ENCODE measurements at regions not wholly inside any gene's neighbourhood (a gene's known extent, or its start where the extent isn't known, plus 50 kb on each side); places are given as distances from the start of the nearest gene placed in this dataset.

- whole genome bisulfite sequencing (ENCODE audit: extremely low coverage, insufficient coverage, low lambda C conversion rate) = no CpG with 5 or more reads among the region's 4 CpGs
- Histone ChIP-seq H3K36me3 (ENCODE audit: control insufficient read depth, insufficient read depth, low read length) (no peaks in the 10 kb centered on the region), H3K4me2 (ENCODE audit: low read length) (no peak overlapping the region), H3K4ac (ENCODE audit: low read depth, low read length) (no peak overlapping the region), H3K27me3 (ENCODE audit: insufficient read depth, low read length, poor library complexity) (no peaks in the 10 kb centered on the region), H3K18ac (ENCODE audit: low read length) (no peak overlapping the region), H3K4me1 (ENCODE audit: control insufficient read depth, low read depth, low read length) (no peaks in the 10 kb centered on the region), H4K8ac (ENCODE audit: low read depth, low read length) (no peak overlapping the region), H3K56ac (ENCODE audit: low read length) (no peak overlapping the region), H3K4me3 (ENCODE audit: low read length) (no peak overlapping the region), H2BK5ac (ENCODE audit: low read length) (no peak overlapping the region), H2BK15ac (replicated peaks; ENCODE audit: low read depth) (no peak overlapping the region), H3K79me1 (ENCODE audit: low read length) (no peaks in the 10 kb centered on the region), H3K23ac (ENCODE audit: low read length) (no peak overlapping the region), H3K79me2 (ENCODE audit: control insufficient read depth, insufficient read depth, low read length) (no peaks in the 10 kb centered on the region), H2BK120ac (ENCODE audit: low read depth, low read length) (no peak overlapping the region), H2AK5ac (ENCODE audit: low read length) (no peak overlapping the region), H3K27ac (ENCODE audit: low read depth, low read length) (no peak overlapping the region), H3K9ac (ENCODE audit: low read length) (no peak overlapping the region), H4K5ac (ENCODE audit: low read length) (no peak overlapping the region)
- peak; percentile 16 for DNase-seq
These were observed 198.2 kb upstream of the ATP2B1 start for GRCh38 chr12:89906824-89907223.

GRCh38 chr12:89906178-89906577 is 197.5 kb upstream of the ATP2B1 start:
- H3K4me3 ChIP-seq (ENCODE audit: low read length) = no peak overlapping the region
- no peaks in the 10 kb centered on the region for H3K79me1 ChIP-seq (ENCODE audit: low read length)
- no peaks in the 10 kb centered on the region for H3K27me3 ChIP-seq (ENCODE audit: insufficient read depth, low read length, poor library complexity)
- H3K18ac ChIP-seq (ENCODE audit: low read length) = no peak overlapping the region
- DNase-seq = no peak
- no peak overlapping the region for H3K4ac ChIP-seq (ENCODE audit: low read depth, low read length)
- H3K27ac ChIP-seq (ENCODE audit: low read depth, low read length) = no peak overlapping the region
- no peaks in the 10 kb centered on the region for H3K36me3 ChIP-seq (ENCODE audit: control insufficient read depth, insufficient read depth, low read length)
- no peak overlapping the region for H3K56ac ChIP-seq (ENCODE audit: low read length)
- H3K4me2 ChIP-seq (ENCODE audit: low read length) = no peak overlapping the region
- no peak overlapping the region for H3K9ac ChIP-seq (ENCODE audit: low read length)
- no peak overlapping the region for H2AK5ac ChIP-seq (ENCODE audit: low read length)
- no peaks in the 10 kb centered on the region for H3K4me1 ChIP-seq (ENCODE audit: control insufficient read depth, low read depth, low read length)
- H3K79me2 ChIP-seq (ENCODE audit: control insufficient read depth, insufficient read depth, low read length) = no peaks in the 10 kb centered on the region
- H3K23ac ChIP-seq (ENCODE audit: low read length) = no peak overlapping the region
- H2BK15ac ChIP-seq (replicated peaks; ENCODE audit: low read depth) = peak overlapping the region; percentile 74
- H4K5ac ChIP-seq (ENCODE audit: low read length) = no peak overlapping the region
- no peak overlapping the region for H2BK120ac ChIP-seq (ENCODE audit: low read depth, low read length)
- no peak overlapping the region for H2BK5ac ChIP-seq (ENCODE audit: low read length)
- H4K8ac ChIP-seq (ENCODE audit: low read depth, low read length) = no peak overlapping the region

GRCh38 chr12:89901906-89902642 is 193.4 kb upstream of the ATP2B1 start:
- H3K27ac ChIP-seq (ENCODE audit: low read depth, low read length) = no peak overlapping the region
- no peak overlapping the region for H3K9ac ChIP-seq (ENCODE audit: low read length)
- no peak overlapping the region for H2AK5ac ChIP-seq (ENCODE audit: low read length)
- H3K23ac ChIP-seq (ENCODE audit: low read length) = no peak overlapping the region
- no peak overlapping the region for H2BK5ac ChIP-seq (ENCODE audit: low read length)
- H3K36me3 ChIP-seq (ENCODE audit: control insufficient read depth, insufficient read depth, low read length) = no peaks in the 10 kb centered on the region
- no peak overlapping the region for H4K5ac ChIP-seq (ENCODE audit: low read length)
- H2BK15ac ChIP-seq (replicated peaks; ENCODE audit: low read depth) = no peak overlapping the region
- no peak overlapping the region for H3K56ac ChIP-seq (ENCODE audit: low read length)
- no peak overlapping the region for H3K4me2 ChIP-seq (ENCODE audit: low read length)
- no peak overlapping the region for H2BK120ac ChIP-seq (ENCODE audit: low read depth, low read length)
- H3K4ac ChIP-seq (ENCODE audit: low read depth, low read length) = no peak overlapping the region
- DNase-seq = no peak
- H3K27me3 ChIP-seq (ENCODE audit: insufficient read depth, low read length, poor library complexity) = no peaks in the 10 kb centered on the region
- H3K18ac ChIP-seq (ENCODE audit: low read length) = no peak overlapping the region
- H3K4me3 ChIP-seq (ENCODE audit: low read length) = no peak overlapping the region
- H4K8ac ChIP-seq (ENCODE audit: low read depth, low read length) = no peak overlapping the region
- no peaks in the 10 kb centered on the region for H3K79me2 ChIP-seq (ENCODE audit: control insufficient read depth, insufficient read depth, low read length)
- H3K4me1 ChIP-seq (ENCODE audit: control insufficient read depth, low read depth, low read length) = peaks cover 3% of the 10 kb centered on the region
- H3K79me1 ChIP-seq (ENCODE audit: low read length) = no peaks in the 10 kb centered on the region
- WGBS (ENCODE audit: extremely low coverage, insufficient coverage, low lambda C conversion rate) = no CpG with 5 or more reads among the region's 1 CpG

GRCh38 chr12:89901319-89901718 is 192.7 kb upstream of the ATP2B1 start:
- Histone ChIP-seq H4K5ac (ENCODE audit: low read length) (no peak overlapping the region), H3K4me1 (ENCODE audit: control insufficient read depth, low read depth, low read length) (peaks cover 3% of the 10 kb centered on the region), H3K56ac (ENCODE audit: low read length) (no peak overlapping the region), H3K4ac (ENCODE audit: low read depth, low read length) (no peak overlapping the region), H4K8ac (ENCODE audit: low read depth, low read length) (no peak overlapping the region), H2AK5ac (ENCODE audit: low read length) (no peak overlapping the region), H2BK15ac (replicated peaks; ENCODE audit: low read depth) (no peak overlapping the region), H3K79me1 (ENCODE audit: low read length) (no peaks in the 10 kb centered on the region), H3K36me3 (ENCODE audit: control insufficient read depth, insufficient read depth, low read length) (no peaks in the 10 kb centered on the region), H3K79me2 (ENCODE audit: control insufficient read depth, insufficient read depth, low read length) (no peaks in the 10 kb centered on the region), H2BK5ac (ENCODE audit: low read length) (no peak overlapping the region), H3K4me3 (ENCODE audit: low read length) (no peak overlapping the region), H3K4me2 (ENCODE audit: low read length) (no peak overlapping the region), H3K9ac (ENCODE audit: low read length) (no peak overlapping the region), H3K23ac (ENCODE audit: low read length) (no peak overlapping the region), H3K18ac (ENCODE audit: low read length) (no peak overlapping the region), H3K27ac (ENCODE audit: low read depth, low read length) (no peak overlapping the region), H3K27me3 (ENCODE audit: insufficient read depth, low read length, poor library complexity) (no peaks in the 10 kb centered on the region), H2BK120ac (ENCODE audit: low read depth, low read length) (no peak overlapping the region)
- DNase-seq = no peak
- WGBS (ENCODE audit: extremely low coverage, insufficient coverage, low lambda C conversion rate) = no CpG with 5 or more reads among the region's 2 CpGs

- H2BK5ac ChIP-seq (ENCODE audit: low read length) = no peak overlapping the region
- no peak overlapping the region for H3K27ac ChIP-seq (ENCODE audit: low read depth, low read length)
- peaks cover 3% of the 10 kb centered on the region for H3K4me1 ChIP-seq (ENCODE audit: control insufficient read depth, low read depth, low read length)
- H3K4me3 ChIP-seq (ENCODE audit: low read length) = no peak overlapping the region
- DNase-seq = no peak
- no CpG with 5 or more reads among the region's 2 CpGs for WGBS (ENCODE audit: extremely low coverage, insufficient coverage, low lambda C conversion rate)
- no peaks in the 10 kb centered on the region for H3K79me2 ChIP-seq (ENCODE audit: control insufficient read depth, insufficient read depth, low read length)
- H3K18ac ChIP-seq (ENCODE audit: low read length) = no peak overlapping the region
- H2BK15ac ChIP-seq (replicated peaks; ENCODE audit: low read depth) = no peak overlapping the region
- H3K4me2 ChIP-seq (ENCODE audit: low read length) = no peak overlapping the region
- H3K27me3 ChIP-seq (ENCODE audit: insufficient read depth, low read length, poor library complexity) = no peaks in the 10 kb centered on the region
- H3K9ac ChIP-seq (ENCODE audit: low read length) = no peak overlapping the region
- no peak overlapping the region for H4K5ac ChIP-seq (ENCODE audit: low read length)
- H3K4ac ChIP-seq (ENCODE audit: low read depth, low read length) = no peak overlapping the region
- no peaks in the 10 kb centered on the region for H3K79me1 ChIP-seq (ENCODE audit: low read length)
- H3K56ac ChIP-seq (ENCODE audit: low read length) = no peak overlapping the region
- no peak overlapping the region for H2AK5ac ChIP-seq (ENCODE audit: low read length)
- H2BK120ac ChIP-seq (ENCODE audit: low read depth, low read length) = no peak overlapping the region
- no peaks in the 10 kb centered on the region for H3K36me3 ChIP-seq (ENCODE audit: control insufficient read depth, insufficient read depth, low read length)
- H3K23ac ChIP-seq (ENCODE audit: low read length) = no peak overlapping the region
- no peak overlapping the region for H4K8ac ChIP-seq (ENCODE audit: low read depth, low read length)
These were observed 191.0 kb upstream of the ATP2B1 start for GRCh38 chr12:89899651-89900050.

GRCh38 chr12:89895591-89895990 is 187.0 kb upstream of the ATP2B1 start:
- no peak overlapping the region for H3K9ac ChIP-seq (ENCODE audit: low read length)
- H3K56ac ChIP-seq (ENCODE audit: low read length) = no peak overlapping the region
- H3K27ac ChIP-seq (ENCODE audit: low read depth, low read length) = no peak overlapping the region
- no peak overlapping the region for H3K18ac ChIP-seq (ENCODE audit: low read length)
- H3K79me2 ChIP-seq (ENCODE audit: control insufficient read depth, insufficient read depth, low read length) = no peaks in the 10 kb centered on the region
- H2AK5ac ChIP-seq (ENCODE audit: low read length) = no peak overlapping the region
- H3K36me3 ChIP-seq (ENCODE audit: control insufficient read depth, insufficient read depth, low read length) = no peaks in the 10 kb centered on the region
- H4K5ac ChIP-seq (ENCODE audit: low read length) = no peak overlapping the region
- H3K4me1 ChIP-seq (ENCODE audit: control insufficient read depth, low read depth, low read length) = peaks cover 3% of the 10 kb centered on the region
- no peak overlapping the region for H4K8ac ChIP-seq (ENCODE audit: low read depth, low read length)
- no CpG with 5 or more reads among the region's 2 CpGs for WGBS (ENCODE audit: extremely low coverage, insufficient coverage, low lambda C conversion rate)
- no peak overlapping the region for H3K4ac ChIP-seq (ENCODE audit: low read depth, low read length)
- H3K23ac ChIP-seq (ENCODE audit: low read length) = no peak overlapping the region
- H2BK5ac ChIP-seq (ENCODE audit: low read length) = no peak overlapping the region
- H2BK15ac ChIP-seq (replicated peaks; ENCODE audit: low read depth) = no peak overlapping the region
- no peak overlapping the region for H2BK120ac ChIP-seq (ENCODE audit: low read depth, low read length)
- no peak for DNase-seq
- H3K27me3 ChIP-seq (ENCODE audit: insufficient read depth, low read length, poor library complexity) = no peaks in the 10 kb centered on the region
- no peak overlapping the region for H3K4me2 ChIP-seq (ENCODE audit: low read length)
- no peaks in the 10 kb centered on the region for H3K79me1 ChIP-seq (ENCODE audit: low read length)
- H3K4me3 ChIP-seq (ENCODE audit: low read length) = no peak overlapping the region

Data from mesendoderm (in vitro differentiated cells).